Kidney capillary endothelial cell (primary cell): ENCODE measurements at regions not wholly inside any gene's neighbourhood (a gene's known extent, or its start where the extent isn't known, plus 50 kb on each side); places are given as distances from the start of the nearest gene placed in this dataset.

Source experiments
- DNase-seq: peaks from one replicate; pipeline ENCODE4 v3.0.0-alpha.2; 2018; ENCODE audit warnings: low spot score

- DNase-seq: no peak
Measured at GRCh38 chr17:79314617-79315357, 240.2 kb downstream of the ENGASE start.

- no peak for DNase-seq
Measured at GRCh38 chr17:79311373-79311772, 236.7 kb downstream of the ENGASE start.

- no peak for DNase-seq
Measured at GRCh38 chr17:79306424-79307318, 232.0 kb downstream of the ENGASE start.

GRCh38 chr17:79305768-79306423 lies 231.3 kb downstream of the ENGASE start:
- no peak for DNase-seq

GRCh38 chr17:79305376-79305767 lies 230.7 kb downstream of the ENGASE start:
- no peak for DNase-seq

- DNase-seq: no peak
Measured at GRCh38 chr17:79304884-79305283, 230.3 kb downstream of the ENGASE start.

- DNase-seq: no peak
Measured at GRCh38 chr17:79303641-79304205, 229.1 kb downstream of the ENGASE start.

GRCh38 chr17:79301469-79301868 lies 226.8 kb downstream of the ENGASE start:
- no peak for DNase-seq

- DNase-seq: no peak
Measured at GRCh38 chr17:79299349-79299748, 224.7 kb downstream of the ENGASE start.

GRCh38 chr17:79298799-79299198 lies 224.2 kb downstream of the ENGASE start:
- no peak for DNase-seq

- no peak for DNase-seq
Measured at GRCh38 chr17:79296243-79296642, 221.6 kb downstream of the ENGASE start.

- DNase-seq: no peak
Measured at GRCh38 chr17:79295307-79295706, 220.7 kb downstream of the ENGASE start.

- peak; percentile 22 for DNase-seq
Measured at GRCh38 chr17:79294459-79295071, 219.9 kb downstream of the ENGASE start.

- no peak for DNase-seq
Measured at GRCh38 chr17:79292501-79292900, 217.9 kb downstream of the ENGASE start.

GRCh38 chr17:79291391-79291790 lies 216.8 kb downstream of the ENGASE start:
- no peak for DNase-seq

GRCh38 chr17:79290726-79291125 lies 216.1 kb downstream of the ENGASE start:
- no peak for DNase-seq

GRCh38 chr17:79288950-79289349 lies 214.3 kb downstream of the ENGASE start:
- DNase-seq: no peak

GRCh38 chr17:79286440-79286839 lies 211.8 kb downstream of the ENGASE start:
- DNase-seq: no peak

- no peak for DNase-seq
Measured at GRCh38 chr17:79285973-79286372, 211.3 kb downstream of the ENGASE start.

GRCh38 chr17:79282294-79282693 lies 207.7 kb downstream of the ENGASE start:
- no peak for DNase-seq

- DNase-seq: no peak
Measured at GRCh38 chr17:79281803-79282202, 207.2 kb downstream of the ENGASE start.
